ENCODE measurements at regions not wholly inside any gene's neighbourhood (a gene's known extent, or its start where the extent isn't known, plus 50 kb on each side); places are given as distances from the start of the nearest gene placed in this dataset.

- no peak for DNase-seq
These were observed 209.3 kb upstream of the PDE10A start for GRCh38 chr6:165872311-165872710.

GRCh38 chr6:165871571-165871970, 208.5 kb upstream of the PDE10A start:
- no peak for DNase-seq

- no peak for DNase-seq
These were observed 206.5 kb upstream of the PDE10A start for GRCh38 chr6:165869526-165869925.

- no peak for DNase-seq
These were observed 201.9 kb upstream of the PDE10A start for GRCh38 chr6:165864925-165865324.

GRCh38 chr6:165864218-165864617, 201.2 kb upstream of the PDE10A start:
- no peak for DNase-seq

- no peak for DNase-seq
These were observed 200.8 kb upstream of the PDE10A start for GRCh38 chr6:165863801-165864200.

GRCh38 chr6:165862813-165863212, 199.8 kb upstream of the PDE10A start:
- no peak for DNase-seq

GRCh38 chr6:165861226-165861625, 198.2 kb upstream of the PDE10A start:
- DNase-seq = no peak

GRCh38 chr6:165858586-165858985, 195.5 kb upstream of the PDE10A start:
- no peak for DNase-seq

- DNase-seq = no peak
These were observed 192.8 kb upstream of the PDE10A start for GRCh38 chr6:165855856-165856255.

- DNase-seq = no peak
These were observed 192.0 kb upstream of the PDE10A start for GRCh38 chr6:165854863-165855593.

GRCh38 chr6:165854061-165854862, 191.2 kb upstream of the PDE10A start:
- DNase-seq = no peak

GRCh38 chr6:165852676-165853075, 189.6 kb upstream of the PDE10A start:
- no peak for DNase-seq

GRCh38 chr6:165850434-165851019, 187.5 kb upstream of the PDE10A start:
- DNase-seq = peak; percentile 17

- no peak for DNase-seq
These were observed 186.7 kb upstream of the PDE10A start for GRCh38 chr6:165849534-165850430.

- no peak for DNase-seq
These were observed 185.0 kb upstream of the PDE10A start for GRCh38 chr6:165848086-165848426.

GRCh38 chr6:165847407-165848085, 184.5 kb upstream of the PDE10A start:
- DNase-seq = no peak

GRCh38 chr6:165846123-165846966, 183.3 kb upstream of the PDE10A start:
- no peak for DNase-seq

GRCh38 chr6:165845493-165845892, 182.5 kb upstream of the PDE10A start:
- no peak for DNase-seq

- DNase-seq = no peak
These were observed 181.8 kb upstream of the PDE10A start for GRCh38 chr6:165844801-165845364.

GRCh38 chr6:165844232-165844631, 181.2 kb upstream of the PDE10A start:
- no peak for DNase-seq
